H1 (cell line): ENCODE measurements at regions not wholly inside any gene's neighbourhood (a gene's known extent, or its start where the extent isn't known, plus 50 kb on each side); places are given as distances from the start of the nearest gene placed in this dataset.

Source experiments
- CTCF ChIA-PET: fragments of 300-600 bp; sonication (Branson Sonifier 250); formaldehyde crosslinking; loops from one replicate; lab custom pipeline; 2021; ENCODE audit not compliant: partially characterized antibody; lab: Charles Lee
- POLR2A ChIA-PET: fragments of 300-600 bp; sonication (Branson Sonifier 250); formaldehyde crosslinking; loops from one replicate; lab custom pipeline; 2021; ENCODE audit warnings: inconsistent platforms; ENCODE audit not compliant: partially characterized antibody; lab: Charles Lee
- DNase-seq, 2 experiments: peaks; one replicate each; pipeline versions ENCODE4 v3.0.0 to v3.0.0-alpha.2; 2010 to 2022; ENCODE audit warnings: low spot score in 2 of 2, low read depth in 1 of 2, mixed read lengths in 1 of 2
- FAIRE-seq: peaks from 2 replicates; lab custom pipeline; 2011; peaks lifted over from hg19 to GRCh38; lab: Jason Lieb, UNC
- H2AFZ ChIP-seq: 2 replicates; pipeline ENCODE4 v1.8.1; 2012; ENCODE audit warnings: low read length, inconsistent platforms
- H2AK5ac ChIP-seq: 2 replicates; pipeline ENCODE4 v1.6.1; 2013; ENCODE audit warnings: low read depth, low read length
- H2BK120ac ChIP-seq: replicated peaks from 2 replicates; pipeline ENCODE3; 2013; ENCODE audit warnings: low read depth, low read length, inconsistent platforms
- H2BK12ac ChIP-seq: 2 replicates; pipeline ENCODE4 v1.6.1; 2013; ENCODE audit warnings: low read depth, low read length
- H2BK15ac ChIP-seq: 2 replicates; pipeline ENCODE4 v1.6.1; 2013; ENCODE audit warnings: low read length
- H2BK20ac ChIP-seq: 2 replicates; pipeline ENCODE4 v1.6.1; 2013; ENCODE audit warnings: low read length
- H2BK5ac ChIP-seq: 2 replicates; pipeline ENCODE4 v1.6.1; 2013; ENCODE audit warnings: low read depth, low read length
- H3K14ac ChIP-seq: 2 replicates; pipeline ENCODE4 v1.6.1; 2013; ENCODE audit warnings: inconsistent platforms; ENCODE audit not compliant: insufficient read length
- H3K18ac ChIP-seq: 2 replicates; pipeline ENCODE4 v1.6.1; 2013; ENCODE audit warnings: low read length; ENCODE audit errors: extremely low read depth
- H3K23ac ChIP-seq: 2 replicates; pipeline ENCODE4 v1.6.1; 2013; ENCODE audit warnings: inconsistent platforms; ENCODE audit not compliant: insufficient read length
- H3K23me2 ChIP-seq: 2 replicates; pipeline ENCODE4 v1.6.1; 2013; ENCODE audit warnings: low read depth, low read length
- H3K27ac ChIP-seq: 2 replicates; pipeline ENCODE4 v1.6.1; 2011; ENCODE audit warnings: low read depth, low read length, inconsistent platforms
- H3K27me3 ChIP-seq, 4 experiments: replicated peaks in 1 of 4; 1 replicate in 1 of 4; 2 replicates in 3 of 4; pipeline versions ENCODE4 v1.6.1 to v1.8.1; 2011 to 2013; ENCODE audit warnings: low read length in 3 of 4, mild to moderate bottlenecking in 3 of 4, inconsistent platforms in 2 of 4, mixed read lengths in 2 of 4, moderate library complexity in 1 of 4; ENCODE audit not compliant: control insufficient read depth in 3 of 4, insufficient read depth in 3 of 4; ENCODE audit errors: extremely low read depth in 1 of 4
- H3K36me3 ChIP-seq, 4 experiments: 2 replicates each; pipeline versions ENCODE4 v1.6.1 to v1.8.1; 2011 to 2013; ENCODE audit warnings: mild to moderate bottlenecking in 4 of 4, low read length in 3 of 4, moderate library complexity in 2 of 4, control low read depth in 1 of 4, inconsistent platforms in 1 of 4; ENCODE audit not compliant: insufficient read depth in 4 of 4, control insufficient read depth in 2 of 4
- H3K4ac ChIP-seq: replicated peaks from 2 replicates; pipeline ENCODE3; 2013; ENCODE audit warnings: low read length, low read depth, mixed read lengths, inconsistent platforms; ENCODE audit not compliant: insufficient read length
- H3K4me1 ChIP-seq, 4 experiments: replicated peaks in 1 of 4; 1 replicate in 1 of 4; 2 replicates in 3 of 4; pipeline versions ENCODE4 v1.6.1 to v1.8.1; 2011 to 2013; ENCODE audit warnings: low read length in 3 of 4, inconsistent platforms in 2 of 4, mixed read lengths in 1 of 4; ENCODE audit not compliant: insufficient read depth in 4 of 4, control insufficient read depth in 3 of 4
- H3K4me2 ChIP-seq, 2 experiments: 2 replicates each; pipeline versions ENCODE4 v1.6.1 to v1.8.1; 2011 to 2013; ENCODE audit warnings: low read depth in 2 of 2, low read length in 2 of 2, control low read depth in 1 of 2, inconsistent platforms in 1 of 2, mild to moderate bottlenecking in 1 of 2; ENCODE audit not compliant: insufficient read depth in 1 of 2
- H3K4me3 ChIP-seq, 4 experiments: fragments of 200-600, 300-600 bp in 1 of 4; sonication (generic), shearing (Covaris generic), sonication (Bioruptor Twin) in 1 of 4; 2 replicates each; pipeline versions ENCODE4 v1.5.1 to v1.8.1; 2011 to 2016; ENCODE audit warnings: low read length in 4 of 4, low read depth in 3 of 4, control low read depth in 2 of 4, inconsistent platforms in 2 of 4, mild to moderate bottlenecking in 2 of 4, mixed read lengths in 1 of 4, moderate library complexity in 1 of 4; ENCODE audit not compliant: insufficient read depth in 2 of 4; ENCODE audit errors: extremely low read depth in 1 of 4
- H3K56ac ChIP-seq: replicated peaks from 2 replicates; pipeline ENCODE3; 2013; ENCODE audit warnings: low read depth, mild to moderate bottlenecking, mixed read lengths, low read length, inconsistent platforms; ENCODE audit not compliant: insufficient read length
- H3K79me1 ChIP-seq: 2 replicates; pipeline ENCODE4 v1.6.1; 2013; ENCODE audit warnings: low read depth, low read length, control low read depth
- H3K79me2 ChIP-seq, 2 experiments: 2 replicates each; pipeline versions ENCODE4 v1.6.1 to v1.8.1; 2012 to 2013; ENCODE audit warnings: low read length in 2 of 2, mild to moderate bottlenecking in 2 of 2, inconsistent platforms in 1 of 2; ENCODE audit not compliant: insufficient read depth in 2 of 2, control insufficient read depth in 1 of 2
- H3K9ac ChIP-seq, 4 experiments: replicated peaks in 1 of 4; 1 replicate in 1 of 4; 2 replicates in 3 of 4; pipeline versions ENCODE4 v1.6.1 to v1.8.1; 2011 to 2013; ENCODE audit warnings: low read depth in 3 of 4, low read length in 3 of 4, control low read depth in 2 of 4, mild to moderate bottlenecking in 2 of 4, moderate library complexity in 2 of 4, inconsistent platforms in 1 of 4; ENCODE audit errors: extremely low read depth in 1 of 4
- H3K9me3 ChIP-seq, 2 experiments: 2 replicates each; pipeline versions ENCODE4 v1.6.1 to v1.8.1; 2012 to 2013; ENCODE audit warnings: mild to moderate bottlenecking in 2 of 2, moderate library complexity in 2 of 2, control low read depth in 1 of 2, inconsistent platforms in 1 of 2, low read depth in 1 of 2, low read length in 1 of 2, mixed read lengths in 1 of 2; ENCODE audit not compliant: insufficient read depth in 2 of 2
- H4K20me1 ChIP-seq, 2 experiments: replicated peaks in 1 of 2; 2 replicates each; pipeline versions ENCODE3 to v1.8.1; 2011 to 2013; ENCODE audit warnings: inconsistent platforms in 2 of 2, low read length in 2 of 2, mild to moderate bottlenecking in 1 of 2; ENCODE audit not compliant: insufficient read depth in 2 of 2, control insufficient read depth in 1 of 2
- H4K5ac ChIP-seq: 2 replicates; pipeline ENCODE4 v1.6.1; 2013; ENCODE audit warnings: low read length, low read depth, mixed read lengths, inconsistent platforms; ENCODE audit not compliant: insufficient read length
- H4K8ac ChIP-seq: 2 replicates; pipeline ENCODE4 v1.8.0; 2013; ENCODE audit warnings: mild to moderate bottlenecking, moderate library complexity, low read length, inconsistent platforms; ENCODE audit not compliant: insufficient read depth; ENCODE audit errors: extremely low read depth
- H4K91ac ChIP-seq: replicated peaks from 2 replicates; pipeline ENCODE3; 2013; ENCODE audit warnings: low read length, mixed read lengths, inconsistent platforms; ENCODE audit not compliant: insufficient read length
- SUZ12 ChIP-seq: fragments of 200-600 bp; sonication (generic); IDR thresholded peaks from 2 replicates; pipeline ENCODE4 v1.6.1; 2012; ENCODE audit warnings: mild to moderate bottlenecking, inconsistent platforms, low read length, moderate library complexity, mixed read lengths
- ZNF274 ChIP-seq: IDR thresholded peaks from 2 replicates; pipeline ENCODE4 v1.7.0; 2012; ENCODE audit warnings: low read length, borderline replicate concordance; ENCODE audit errors: extremely low read depth

DNA sequence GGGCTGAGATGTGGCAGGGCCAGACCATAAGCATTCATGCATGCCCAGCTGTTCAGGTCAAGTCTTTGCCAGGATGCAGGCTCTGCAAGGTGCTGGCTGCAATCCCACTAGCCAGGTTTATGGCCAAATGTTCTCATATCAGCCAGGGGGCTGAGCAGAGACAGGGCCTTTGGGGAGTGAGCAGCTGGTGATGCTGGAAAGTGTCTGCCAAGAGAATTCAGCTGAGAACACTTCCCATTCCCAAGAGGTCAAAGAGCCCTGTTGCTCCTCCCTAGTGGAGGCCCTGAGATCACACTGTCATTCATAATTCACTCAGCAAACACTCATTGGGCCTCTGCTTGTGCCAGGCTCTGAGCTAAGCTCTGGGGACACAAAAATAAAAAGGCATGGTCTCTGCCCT is 150.3 kb downstream of the DMRTA2 start:
- Histone ChIP-seq H2BK20ac (no peak overlapping the region), H3K23me2 (no peaks in the 10 kb centered on the region), H3K79me1 (no peaks in the 10 kb centered on the region), H4K8ac (no peak overlapping the region), H3K9ac (no peak overlapping the region), H2BK15ac (no peak overlapping the region), H3K56ac (no peak overlapping the region), H3K23ac (no peak overlapping the region), H3K4ac (no peak overlapping the region), H2AK5ac (no peak overlapping the region), H2BK120ac (no peak overlapping the region), H4K91ac (no peak overlapping the region), H2AFZ (no peak overlapping the region), H3K4me2 (no peak overlapping the region), H3K27ac (no peak overlapping the region), H3K4me3 (no peak overlapping the region), H2BK5ac (no peak overlapping the region), H3K18ac (no peak overlapping the region), H3K27me3 (no peaks in the 10 kb centered on the region), H3K4me1 (peaks cover 2 to 12% (median 9%) of the 10 kb centered on the region in 4 experiments), H4K5ac (no peak overlapping the region), H3K36me3 (no peaks in the 10 kb centered on the region), H3K14ac (no peak overlapping the region), H4K20me1 (no peaks in the 10 kb centered on the region), H2BK12ac (no peak overlapping the region), H3K79me2 (no peaks in the 10 kb centered on the region), H3K9me3 (no peaks in the 10 kb centered on the region)
- CTCF ChIA-PET = interaction anchor here (1.0 to 3.6 kb wide), 6 partner anchors 10 to 76 kb away, joined by 3 to 31 read pairs (median 6); no protein-coding TSS in a partner anchor
- DNase-seq = no peak
- no peak for FAIRE-seq
- no peak for TF ChIP-seq ZNF274
- TF ChIP-seq SUZ12 = no peak
- POLR2A ChIA-PET = no interaction called here
